NCI-H748 treated with DMSO at 0.1 percent for 48 hours (cell line): ENCODE measurements at regions not wholly inside any gene's neighbourhood (a gene's known extent, or its start where the extent isn't known, plus 50 kb on each side); places are given as distances from the start of the nearest gene placed in this dataset.
A peak's percentile ranks its signal among the peaks of the same experiment; 100 is the strongest.
"Not testable (repeated sequence)": the region's sequence is repeated elsewhere in the genome, so short reads cannot be mapped to it uniquely, and the experiment has no call there.

ENCODE experiments used
- DNase-seq: peaks from one replicate; lab custom pipeline; 2025; lab: John Stamatoyannopoulos, UW

- DNase-seq, result no peak
Observed at GRCh38 chr4:18442957-18443356, 421.4 kb upstream of the LCORL start.

GRCh38 chr4:18441676-18442075 is 420.1 kb upstream of the LCORL start:
- no peak for DNase-seq

DNA sequence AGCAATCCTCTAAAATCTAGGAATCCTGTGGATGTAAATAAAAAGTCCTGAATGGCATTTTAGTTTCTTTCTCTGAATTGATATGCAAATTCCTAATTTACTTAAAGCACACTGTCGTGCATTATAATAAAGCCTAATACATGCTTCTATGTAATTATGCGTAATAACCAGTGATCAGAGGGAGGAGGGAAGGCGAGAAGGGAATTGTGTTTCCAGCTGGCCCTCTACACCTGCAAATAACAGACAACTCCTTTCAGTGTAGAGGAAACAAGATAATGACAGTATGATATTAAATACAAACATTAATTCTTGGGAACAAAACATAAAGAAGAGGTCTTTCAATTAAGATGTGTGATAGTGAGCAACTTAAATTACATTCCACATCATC is 419.6 kb upstream of the LCORL start:
- DNase-seq, result peak; percentile 43

GRCh38 chr4:18440527-18441202 is 419.1 kb upstream of the LCORL start:
- DNase-seq, result peak; percentile 43

GRCh38 chr4:18439311-18439710 is 417.8 kb upstream of the LCORL start:
- DNase-seq, result no peak

- DNase-seq, result no peak
Observed at GRCh38 chr4:18435781-18436180, 414.2 kb upstream of the LCORL start.

GRCh38 chr4:18422685-18423084 is 401.1 kb upstream of the LCORL start:
- no peak for DNase-seq

DNA sequence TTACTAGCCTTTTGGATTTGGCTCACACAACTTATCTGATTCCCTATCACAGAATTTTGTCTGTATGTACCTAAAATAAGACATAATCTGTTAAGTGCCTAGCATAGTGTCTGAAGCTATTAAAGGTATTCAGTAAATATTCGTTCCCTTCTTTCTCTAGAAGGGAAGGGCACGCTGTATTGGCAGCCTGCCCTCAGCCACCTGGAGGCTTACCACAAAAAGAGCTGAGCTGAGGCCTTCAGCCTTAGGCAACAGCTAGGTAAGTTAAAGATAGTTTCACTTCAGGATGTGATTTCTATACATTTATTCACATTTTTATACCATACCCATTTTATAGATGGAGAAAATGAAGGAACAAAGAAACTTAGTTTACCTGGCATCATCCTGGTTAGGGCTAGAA is 400.0 kb upstream of the LCORL start:
- DNase-seq, result no peak

DNA sequence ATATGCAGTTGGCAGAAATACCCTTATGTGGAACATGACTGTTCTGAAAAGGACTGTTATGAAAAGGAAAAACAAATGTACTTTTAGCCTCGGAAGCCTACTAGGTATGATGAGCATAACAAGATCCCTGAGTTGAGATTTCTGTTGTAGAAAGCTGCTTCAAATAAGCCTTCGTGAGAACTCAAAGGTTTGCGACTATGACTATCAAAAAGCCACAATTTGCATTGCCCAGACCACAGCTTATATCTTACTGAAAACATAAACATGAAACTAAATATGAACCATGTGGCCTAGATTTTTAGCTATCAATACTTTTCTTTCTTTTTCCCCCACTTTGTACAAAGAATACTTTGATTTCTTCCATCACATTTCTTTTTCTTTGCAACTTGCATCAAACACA is 398.2 kb upstream of the LCORL start:
- no peak for DNase-seq

DNA sequence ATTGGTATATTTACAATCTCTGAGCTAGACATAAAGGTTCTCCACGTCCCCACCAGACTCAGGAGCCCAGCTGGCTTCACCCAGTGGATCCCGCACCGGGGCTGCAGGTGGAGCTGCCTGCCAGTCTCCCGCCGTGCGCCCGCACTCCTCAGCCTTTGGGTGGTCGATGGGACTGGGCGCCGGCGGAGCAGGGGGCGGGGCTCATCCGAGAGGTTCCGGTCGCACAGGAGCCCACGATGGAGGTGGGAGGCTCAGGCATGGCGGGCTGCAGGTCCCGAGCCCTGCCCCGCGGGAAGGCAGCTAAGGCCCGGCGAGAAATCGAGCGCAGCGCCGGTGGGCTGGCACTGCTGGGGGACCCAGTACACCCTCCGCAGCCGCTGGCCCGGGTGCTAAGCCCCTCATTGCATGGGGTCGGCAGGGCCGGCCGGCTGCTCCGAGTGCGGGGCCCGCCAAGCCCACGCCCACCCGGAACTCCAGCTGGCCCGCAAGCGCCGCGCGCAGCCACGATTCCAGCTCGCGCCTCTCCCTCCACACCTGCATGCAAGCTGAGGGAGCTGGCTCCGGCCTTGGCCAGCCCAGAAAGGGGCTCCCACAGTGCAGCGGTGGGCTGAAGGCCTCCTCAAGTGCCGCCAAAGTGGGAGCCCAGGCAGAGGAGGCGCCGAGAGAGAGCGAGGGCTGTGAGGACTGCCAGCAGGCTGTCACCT is 396.8 kb upstream of the LCORL start:
- DNase-seq, result peak; percentile 7

DNA sequence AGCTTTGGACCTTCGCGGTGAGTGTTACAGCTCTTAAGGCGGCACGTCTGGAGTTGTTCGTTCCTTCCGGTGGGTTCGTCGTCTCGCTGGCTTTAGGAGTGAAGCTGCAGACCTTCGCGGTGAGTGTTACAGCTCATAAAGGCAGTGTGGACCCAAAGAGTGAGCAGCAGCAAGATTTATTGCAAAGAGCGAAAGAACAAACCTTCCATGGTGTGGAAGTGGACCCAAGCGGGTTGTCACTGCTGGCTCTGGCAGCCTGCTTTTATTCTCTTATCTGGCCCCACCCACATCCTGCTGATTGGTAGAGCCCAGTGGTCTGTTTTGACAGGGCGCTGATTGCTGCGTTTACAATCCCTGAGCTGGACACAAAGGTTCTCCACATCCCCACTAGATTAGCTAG is 396.1 kb upstream of the LCORL start:
- not testable (repeated sequence) for DNase-seq

DNA sequence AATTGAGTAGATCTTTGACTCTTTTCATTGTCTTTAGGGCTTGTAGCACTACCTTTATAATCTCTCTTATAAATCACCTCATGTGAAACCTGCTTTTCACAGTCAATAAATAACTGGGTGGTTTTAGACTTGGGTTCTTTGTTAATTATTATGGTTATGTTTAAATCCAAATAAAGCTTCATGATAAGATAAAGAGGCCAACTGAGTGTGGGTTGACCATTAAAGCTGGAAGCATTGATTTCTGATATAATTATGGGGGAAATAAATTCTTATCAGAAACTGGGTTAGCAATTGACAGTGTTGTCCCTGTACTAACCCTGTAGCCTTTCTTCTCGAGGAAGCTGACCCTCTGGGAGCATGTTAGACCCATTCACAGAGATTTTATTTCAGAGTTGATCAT is 384.7 kb upstream of the LCORL start:
- DNase-seq, result no peak

- no peak for DNase-seq
Observed at GRCh38 chr4:18405054-18405453, 383.5 kb upstream of the LCORL start.

DNA sequence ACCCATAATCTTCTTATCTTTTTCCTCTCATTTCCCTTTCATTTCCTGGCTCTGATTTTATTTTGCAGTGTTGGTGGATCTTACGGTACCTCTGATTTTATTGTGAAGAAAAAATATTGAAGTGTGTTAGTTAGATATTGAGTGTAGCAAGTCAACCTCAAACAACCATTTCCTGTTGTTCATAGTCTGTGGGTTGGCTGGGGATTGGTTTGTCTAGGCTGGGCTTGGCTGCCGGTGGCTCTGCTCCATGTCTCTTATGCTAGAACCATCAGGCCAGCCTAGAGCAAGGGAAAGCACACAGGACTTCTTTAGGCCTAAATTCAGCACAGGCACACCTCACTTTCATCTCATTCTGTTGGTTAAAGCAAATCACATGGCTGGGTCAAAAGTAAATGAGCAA is 383.1 kb upstream of the LCORL start:
- no peak for DNase-seq

DNA sequence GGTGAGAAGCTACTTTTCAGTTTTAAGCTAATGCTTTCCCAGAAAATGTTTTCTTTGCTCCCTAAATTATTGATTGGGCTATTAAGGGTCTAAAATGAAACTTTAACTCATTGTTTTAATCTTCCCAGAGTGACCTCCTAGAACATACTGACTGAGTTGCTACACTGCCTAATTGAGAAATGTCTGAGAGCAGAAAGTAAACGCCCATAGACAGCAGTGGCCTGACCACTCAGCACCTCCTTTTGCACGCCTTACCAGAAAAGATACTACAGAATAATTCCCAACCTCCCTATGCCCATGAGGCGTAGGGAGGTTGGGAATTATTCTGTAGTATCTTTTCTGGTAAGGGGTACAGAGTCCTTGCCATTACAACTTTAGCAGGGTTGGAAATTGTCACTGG is 381.8 kb upstream of the LCORL start:
- no peak for DNase-seq

DNA sequence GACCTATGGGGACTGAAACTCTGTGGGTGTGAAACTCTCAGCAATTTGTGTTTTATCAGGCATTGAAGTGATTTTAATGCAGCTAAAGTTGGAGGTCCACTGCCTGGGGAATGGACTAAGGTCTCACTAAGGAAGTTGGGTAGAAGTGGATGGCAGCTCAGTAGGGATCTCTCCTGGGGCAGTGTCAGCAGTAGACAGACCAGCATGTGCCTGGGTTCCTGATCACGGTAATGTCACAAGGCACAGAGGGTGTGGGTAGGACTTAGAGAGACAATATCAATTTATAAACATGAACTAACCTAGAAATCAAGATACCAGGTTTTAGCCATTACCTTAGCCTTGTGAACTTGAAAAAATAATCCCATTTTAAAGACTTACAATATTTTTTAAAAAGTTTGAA is 380.3 kb upstream of the LCORL start:
- DNase-seq, result no peak

GRCh38 chr4:18401425-18401824 is 379.9 kb upstream of the LCORL start:
- DNase-seq, result no peak

- peak; percentile 87 for DNase-seq
Observed at GRCh38 chr4:18398661-18399060, 377.1 kb upstream of the LCORL start.

GRCh38 chr4:18397681-18398390 is 376.3 kb upstream of the LCORL start:
- no peak for DNase-seq

GRCh38 chr4:18394656-18395055 is 373.1 kb upstream of the LCORL start:
- no peak for DNase-seq

DNA sequence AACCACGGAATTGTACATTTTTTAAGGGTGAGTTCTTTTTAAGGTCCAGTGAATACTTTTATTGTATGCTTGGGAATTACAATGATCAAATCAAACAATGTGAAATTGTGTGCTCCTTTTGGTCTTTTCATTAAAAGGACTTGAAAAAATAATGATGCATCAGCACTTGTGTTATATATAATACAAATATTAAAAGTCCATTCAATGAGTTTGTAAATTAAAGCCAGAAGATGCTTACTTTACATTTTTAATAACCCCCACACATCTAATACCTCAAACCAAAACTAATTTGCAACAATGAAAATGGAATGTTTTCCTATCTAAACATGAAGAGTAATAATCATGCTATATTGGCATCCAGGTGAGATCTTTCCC is 369.8 kb upstream of the LCORL start:
- no peak for DNase-seq

GRCh38 chr4:18390655-18391353 is 369.2 kb upstream of the LCORL start:
- DNase-seq, result no peak

DNA sequence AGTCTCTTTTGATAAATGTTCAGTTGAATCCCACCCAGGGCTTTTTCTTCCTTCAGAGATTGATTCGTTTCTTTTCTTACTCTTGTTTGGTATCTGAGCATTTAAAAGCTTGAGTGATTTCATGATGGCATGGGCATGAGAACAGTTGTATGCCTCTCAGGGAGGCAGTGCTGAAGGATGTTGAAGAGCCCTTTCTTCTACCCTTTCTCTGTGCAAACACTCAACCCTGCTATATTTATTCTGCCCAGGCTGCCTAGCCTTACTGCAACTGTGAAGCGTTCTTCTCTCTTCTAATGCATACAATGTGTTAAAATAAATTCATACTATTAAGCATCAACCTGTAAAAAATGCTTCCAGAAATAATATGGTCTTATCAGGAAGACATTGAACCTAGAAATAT is 367.6 kb upstream of the LCORL start:
- DNase-seq, result no peak
